Activated CD4-positive, alpha-beta T cell treated with anti-CD3 and anti-CD28 coated beads for 36 hours (primary cell): ENCODE measurements at regions not wholly inside any gene's neighbourhood (a gene's known extent, or its start where the extent isn't known, plus 50 kb on each side); places are given as distances from the start of the nearest gene placed in this dataset.

Experiments
- ATAC-seq: fragments of 200-7000 bp; cut with Tn5 transposase; one replicate; pipeline ENCODE4 v1.10.0; 2021; ENCODE audit warnings: mild to moderate bottlenecking, moderate library complexity
- CTCF ChIA-PET: fragments of 350-600 bp; sonication (Branson Sonifier 250); formaldehyde crosslinking; loops from one replicate; lab custom pipeline; 2021; ENCODE audit warnings: antibody characterized with exemption; lab: Charles Lee
- POLR2A ChIA-PET: fragments of 350-600 bp; sonication (Branson Sonifier 250); formaldehyde crosslinking; loops from one replicate; lab custom pipeline; 2021; ENCODE audit warnings: antibody characterized with exemption, inconsistent platforms; lab: Charles Lee
- DNase-seq: peaks from one replicate; pipeline ENCODE4 v3.0.0-alpha.2; 2020
- H3K27ac Mint-ChIP-seq: one replicate; pipeline ENCODE4 v1.8.0; 2021; ENCODE audit warnings: mixed read lengths
- H3K27me3 Mint-ChIP-seq: one replicate; pipeline ENCODE4 v1.8.0; 2021; ENCODE audit warnings: mixed read lengths
- H3K36me3 Mint-ChIP-seq: one replicate; pipeline ENCODE4 v1.8.0; 2021; ENCODE audit warnings: low read depth, mixed read lengths
- H3K4me1 Mint-ChIP-seq: one replicate; pipeline ENCODE4 v1.8.0; 2021; ENCODE audit warnings: mixed read lengths
- H3K4me3 Mint-ChIP-seq: one replicate; pipeline ENCODE4 v1.8.0; 2021; ENCODE audit warnings: mild to moderate bottlenecking, moderate library complexity, mixed read lengths
- H3K9me3 Mint-ChIP-seq: one replicate; pipeline ENCODE4 v1.8.0; 2021; ENCODE audit warnings: low read depth, mixed read lengths
- intact Hi-C, 2 experiments: fragments of 100-400 bp; cut with DNase I in 1 of 2; cut with micrococcal nuclease in 1 of 2; formaldehyde crosslinking; loops; one replicate each; pipeline versions ENCODE4 v1.14.2 to v1.15.1; 2022 to 2024; cut with DNase I, micrococcal nuclease

- CTCF ChIA-PET: interaction anchor here (0.5 kb wide), 1 partner anchor 333 kb away, joined by 3 read pairs; no protein-coding TSS in a partner anchor
- Mint-ChIP-seq H3K36me3 (no peaks in the 10 kb centered on the region), H3K4me1 (peaks cover 3% of the 10 kb centered on the region), H3K27me3 (peaks cover 7% of the 10 kb centered on the region), H3K9me3 (no peaks in the 10 kb centered on the region), H3K27ac (no peak overlapping the region), H3K4me3 (no peak overlapping the region)
- POLR2A ChIA-PET: interaction anchor here (0.7 kb wide), 1 partner anchor 44 kb away, joined by 3 read pairs; no protein-coding TSS in a partner anchor
- DNase-seq: no peak
- intact Hi-C loops: no loop called here
- no peak for ATAC-seq
Measured at GRCh38 chr9:89935801-89936200, 331.0 kb downstream of the GADD45G start.

- H3K9me3 Mint-ChIP-seq: no peaks in the 10 kb centered on the region
- H3K4me1 Mint-ChIP-seq: peaks cover 8% of the 10 kb centered on the region
- no peak overlapping the region for H3K27ac Mint-ChIP-seq
- peaks cover 10% of the 10 kb centered on the region for H3K27me3 Mint-ChIP-seq
- DNase-seq: no peak
- POLR2A ChIA-PET: no interaction called here
- intact Hi-C loops: no loop called here
- CTCF ChIA-PET: interaction anchor here (1.5 to 1.6 kb wide), 2 partner anchors 8 to 20 kb away, joined by 3 to 4 read pairs; no protein-coding TSS in a partner anchor
- H3K36me3 Mint-ChIP-seq: no peaks in the 10 kb centered on the region
- H3K4me3 Mint-ChIP-seq: no peak overlapping the region
- no peak for ATAC-seq
Measured at GRCh38 chr9:89937051-89937450, 332.2 kb downstream of the GADD45G start.

- no peak for DNase-seq
- Mint-ChIP-seq H3K9me3 (no peaks in the 10 kb centered on the region), H3K4me3 (no peak overlapping the region), H3K4me1 (peaks cover 8% of the 10 kb centered on the region), H3K27ac (no peak overlapping the region), H3K36me3 (no peaks in the 10 kb centered on the region), H3K27me3 (peaks cover 18% of the 10 kb centered on the region)
- intact Hi-C loops: no loop called here
- CTCF ChIA-PET: no interaction called here
- ATAC-seq: no peak
- POLR2A ChIA-PET: no interaction called here
Measured at GRCh38 chr9:89939181-89939580, 334.4 kb downstream of the GADD45G start.

GRCh38 chr9:89939626-89940292, 334.9 kb downstream of the GADD45G start:
- ChIA-PET CTCF (no interaction called here), POLR2A (no interaction called here)
- H3K27ac Mint-ChIP-seq: no peak overlapping the region
- ATAC-seq: no peak
- no peak overlapping the region for H3K4me3 Mint-ChIP-seq
- no peaks in the 10 kb centered on the region for H3K36me3 Mint-ChIP-seq
- H3K27me3 Mint-ChIP-seq: peaks cover 18% of the 10 kb centered on the region
- H3K9me3 Mint-ChIP-seq: no peaks in the 10 kb centered on the region
- peaks cover 8% of the 10 kb centered on the region for H3K4me1 Mint-ChIP-seq
- no peak for DNase-seq
- intact Hi-C loops: no loop called here

GRCh38 chr9:89940625-89941024, 335.8 kb downstream of the GADD45G start:
- H3K27me3 Mint-ChIP-seq: peaks cover 18% of the 10 kb centered on the region
- ATAC-seq (no peak), DNase-seq (no peak)
- H3K27ac Mint-ChIP-seq: no peak overlapping the region
- POLR2A ChIA-PET: no interaction called here
- H3K4me1 Mint-ChIP-seq: peaks cover 8% of the 10 kb centered on the region
- CTCF ChIA-PET: no interaction called here
- intact Hi-C loops: no loop called here
- H3K4me3 Mint-ChIP-seq: no peak overlapping the region
- no peaks in the 10 kb centered on the region for H3K36me3 Mint-ChIP-seq
- no peaks in the 10 kb centered on the region for H3K9me3 Mint-ChIP-seq

GRCh38 chr9:89941875-89942274, 337.1 kb downstream of the GADD45G start:
- ChIA-PET CTCF (interaction anchor here (0.6 to 1.4 kb wide), 3 partner anchors 10 to 344 kb away, joined by 3 to 4 read pairs (median 4); no protein-coding TSS in a partner anchor), POLR2A (no interaction called here)
- Mint-ChIP-seq H3K27ac (no peak overlapping the region), H3K27me3 (peaks cover 15% of the 10 kb centered on the region), H3K9me3 (no peaks in the 10 kb centered on the region), H3K36me3 (no peaks in the 10 kb centered on the region), H3K4me1 (peaks cover 5% of the 10 kb centered on the region), H3K4me3 (no peak overlapping the region)
- DNase-seq (no peak), ATAC-seq (peak; percentile 79)
- intact Hi-C loops: no loop called here

- H3K36me3 Mint-ChIP-seq: no peaks in the 10 kb centered on the region
Measured at GRCh38 chr9:89942643-89943042, 337.8 kb downstream of the GADD45G start.

DNA sequence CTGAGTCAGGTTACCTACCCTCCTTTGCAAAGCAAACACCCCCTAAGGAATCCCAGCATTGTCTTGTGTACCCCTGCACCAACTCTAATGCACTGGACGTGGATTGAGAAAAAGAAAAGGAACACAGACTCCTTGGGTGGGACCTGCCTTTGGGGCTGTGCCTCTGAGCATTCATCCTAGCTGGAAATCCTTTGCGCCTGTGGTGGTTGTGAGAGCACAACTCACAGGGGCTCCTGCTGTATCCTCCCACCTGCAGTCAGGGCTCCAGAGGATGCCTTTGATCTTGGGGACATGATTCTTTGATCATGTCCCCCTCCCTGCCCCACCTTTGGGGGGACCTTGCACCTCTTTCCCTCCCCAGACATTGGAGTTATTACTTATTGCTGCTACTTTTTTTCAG, 338.5 kb downstream of the GADD45G start:
- ChIA-PET CTCF (interaction anchor here (0.7 kb wide), 1 partner anchor 9 kb away, joined by 3 read pairs; no protein-coding TSS in a partner anchor), POLR2A (no interaction called here)
- peaks cover 5% of the 10 kb centered on the region for H3K4me1 Mint-ChIP-seq
- DNase-seq (no peak), ATAC-seq (no peak)
- no peak overlapping the region for H3K4me3 Mint-ChIP-seq
- peaks cover 15% of the 10 kb centered on the region for H3K27me3 Mint-ChIP-seq
- intact Hi-C loops: no loop called here
- H3K9me3 Mint-ChIP-seq: no peaks in the 10 kb centered on the region
- H3K36me3 Mint-ChIP-seq: no peaks in the 10 kb centered on the region
- no peak overlapping the region for H3K27ac Mint-ChIP-seq

More at GRCh38 chr9:89942643-89943042, 337.8 kb downstream of the GADD45G start:
- no peak for ATAC-seq
- intact Hi-C loops: no loop called here
- DNase-seq: no peak
- Mint-ChIP-seq H3K9me3 (no peaks in the 10 kb centered on the region), H3K4me3 (no peak overlapping the region), H3K27me3 (peaks cover 15% of the 10 kb centered on the region), H3K27ac (no peak overlapping the region), H3K4me1 (peaks cover 5% of the 10 kb centered on the region)
- CTCF ChIA-PET: interaction anchor here (1.3 to 1.4 kb wide), 2 partner anchors 36 to 344 kb away, joined by 3 to 4 read pairs; no protein-coding TSS in a partner anchor
- POLR2A ChIA-PET: no interaction called here

DNA sequence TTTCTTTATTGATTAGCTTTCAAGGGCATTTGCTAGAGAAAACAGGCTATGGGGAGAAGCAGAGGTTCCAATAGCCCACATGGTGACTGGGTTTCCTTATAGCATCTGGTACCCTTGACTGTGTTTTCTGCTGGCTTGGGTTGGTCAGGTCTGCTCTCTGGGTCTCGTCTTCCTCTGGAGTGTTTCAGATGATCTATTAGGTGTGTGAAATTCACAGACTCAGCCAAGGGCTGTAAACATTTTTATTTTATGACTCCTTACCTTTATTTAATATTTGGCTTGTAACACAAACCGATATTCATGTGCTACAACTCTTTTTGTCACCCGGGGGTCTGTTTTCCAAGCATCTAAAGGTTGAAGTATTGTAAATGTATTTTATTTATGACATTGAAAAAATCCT, 338.9 kb downstream of the GADD45G start:
- Mint-ChIP-seq H3K4me3 (no peak overlapping the region), H3K27me3 (peaks cover 15% of the 10 kb centered on the region)
- ATAC-seq: no peak

GRCh38 chr9:89945133-89945532, 340.3 kb downstream of the GADD45G start:
- ATAC-seq: no peak
- Mint-ChIP-seq H3K4me3 (no peak overlapping the region), H3K27ac (no peak overlapping the region), H3K27me3 (peaks cover 17% of the 10 kb centered on the region), H3K36me3 (no peaks in the 10 kb centered on the region), H3K9me3 (no peaks in the 10 kb centered on the region), H3K4me1 (peaks cover 5% of the 10 kb centered on the region)
- no peak for DNase-seq
- ChIA-PET CTCF (no interaction called here), POLR2A (no interaction called here)
- intact Hi-C loops: no loop called here

More for the DNA sequence above, 338.9 kb downstream of the GADD45G start:
- Mint-ChIP-seq H3K27ac (no peak overlapping the region), H3K36me3 (no peaks in the 10 kb centered on the region), H3K4me1 (peaks cover 5% of the 10 kb centered on the region), H3K9me3 (no peaks in the 10 kb centered on the region)
- CTCF ChIA-PET: interaction anchor here (0.7 kb wide), 2 partner anchors 10 to 127 kb away, joined by 3 read pairs; no protein-coding TSS in a partner anchor
- intact Hi-C loops: no loop called here
- no peak for DNase-seq
- POLR2A ChIA-PET: no interaction called here

DNA sequence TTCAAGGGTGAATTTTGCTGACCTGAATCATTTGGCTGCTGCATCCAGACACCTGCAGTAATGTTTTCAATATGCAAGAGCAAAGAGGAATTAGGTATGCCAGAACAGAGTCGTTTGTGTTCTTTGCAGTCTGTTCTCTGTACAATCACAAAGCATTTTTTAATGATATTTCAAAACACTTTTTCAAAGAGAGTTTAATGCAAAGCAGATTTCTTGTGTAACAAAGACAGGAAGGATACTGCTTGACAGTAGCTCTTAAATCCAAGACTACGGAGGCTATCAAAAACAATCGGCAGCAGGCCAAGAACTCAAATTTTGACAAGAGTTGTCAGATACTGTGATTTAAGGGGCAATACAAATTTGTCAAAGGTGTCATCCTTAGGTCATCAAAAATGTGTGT, 341.9 kb downstream of the GADD45G start:
- no peaks in the 10 kb centered on the region for H3K9me3 Mint-ChIP-seq
- no peaks in the 10 kb centered on the region for H3K36me3 Mint-ChIP-seq
- ATAC-seq (no peak), DNase-seq (no peak)
- no peak overlapping the region for H3K4me3 Mint-ChIP-seq
- CTCF ChIA-PET: interaction anchor here (0.8 kb wide), 1 partner anchor 28 kb away, joined by 3 read pairs; no protein-coding TSS in a partner anchor
- H3K27ac Mint-ChIP-seq: no peak overlapping the region
- peaks cover 12% of the 10 kb centered on the region for H3K27me3 Mint-ChIP-seq
- intact Hi-C loops: no loop called here
- peaks cover 1% of the 10 kb centered on the region for H3K4me1 Mint-ChIP-seq
- POLR2A ChIA-PET: no interaction called here

DNA sequence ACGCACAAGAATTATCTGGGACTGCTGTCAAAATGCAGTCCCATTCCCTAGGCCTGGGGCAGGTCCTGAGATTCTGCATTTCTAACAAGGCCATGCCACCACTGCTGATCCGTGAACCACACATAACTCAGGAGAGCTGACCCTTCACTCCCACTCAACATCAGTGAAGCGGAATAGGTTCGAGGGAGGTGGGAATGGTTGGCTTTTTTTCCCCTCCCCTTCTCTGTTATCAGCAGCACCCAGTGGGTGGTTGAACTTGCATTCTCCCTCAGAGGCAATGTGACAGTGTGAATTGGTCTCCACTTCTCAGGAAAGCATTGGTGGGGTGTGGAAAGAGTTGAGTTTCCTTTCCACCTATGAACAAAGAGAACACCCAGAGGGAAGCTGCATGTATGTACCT, 344.3 kb downstream of the GADD45G start:
- ATAC-seq (no peak), DNase-seq (no peak)
- Mint-ChIP-seq H3K36me3 (no peaks in the 10 kb centered on the region), H3K4me3 (no peak overlapping the region), H3K4me1 (peaks cover 15% of the 10 kb centered on the region), H3K9me3 (no peaks in the 10 kb centered on the region), H3K27ac (no peak overlapping the region), H3K27me3 (peaks cover 6% of the 10 kb centered on the region)
- POLR2A ChIA-PET: no interaction called here
- intact Hi-C loops: no loop called here
- CTCF ChIA-PET: no interaction called here
